ENCODE measurements at regions not wholly inside any gene's neighbourhood (a gene's known extent, or its start where the extent isn't known, plus 50 kb on each side); places are given as distances from the start of the nearest gene placed in this dataset.

GRCh38 chr3:157692468-157692867 is 189.3 kb upstream of the VEPH1 start:
- no peak overlapping the region for H3K4me3 ChIP-seq (ENCODE audit: extremely low read depth in 1 of 4, insufficient read depth in 2 of 4, low read depth in 3 of 4, low read length in 4 of 4)
- H3K18ac ChIP-seq (ENCODE audit: extremely low read depth, low read length), result no peak overlapping the region
- no peak overlapping the region for H3K4me2 ChIP-seq (ENCODE audit: insufficient read depth in 1 of 2, low read depth in 2 of 2, low read length in 2 of 2)
- H2BK12ac ChIP-seq (ENCODE audit: low read depth, low read length), result no peak overlapping the region
- H4K8ac ChIP-seq (ENCODE audit: extremely low read depth, insufficient read depth, low read length), result no peak overlapping the region
- H2BK15ac ChIP-seq (ENCODE audit: low read length), result no peak overlapping the region
- H3K23ac ChIP-seq (ENCODE audit: insufficient read length), result no peak overlapping the region
- H4K91ac ChIP-seq (replicated peaks; ENCODE audit: insufficient read length, low read length), result no peak overlapping the region
- DNase-seq (ENCODE audit: low read depth in 1 of 2, low spot score in 2 of 2), result no peak
- no peaks in the 10 kb centered on the region for H3K79me1 ChIP-seq (ENCODE audit: low read depth, low read length)
- POLR2A ChIA-PET (ENCODE audit: partially characterized antibody), result no interaction called here
- H4K20me1 ChIP-seq (replicated peaks in 1 of 2; ENCODE audit: control insufficient read depth in 1 of 2, insufficient read depth in 2 of 2, low read length in 2 of 2), result no peaks in the 10 kb centered on the region
- H2BK5ac ChIP-seq (ENCODE audit: low read depth, low read length), result no peak overlapping the region
- no peak overlapping the region for H2BK20ac ChIP-seq (ENCODE audit: low read length)
- H3K27ac ChIP-seq (ENCODE audit: low read depth, low read length), result no peak overlapping the region
- no peak overlapping the region for H4K5ac ChIP-seq (ENCODE audit: insufficient read length, low read depth, low read length)
- no peak overlapping the region for H3K9ac ChIP-seq (replicated peaks in 1 of 4; ENCODE audit: extremely low read depth in 1 of 4, low read depth in 3 of 4, low read length in 3 of 4)
- no peaks in the 10 kb centered on the region for H3K23me2 ChIP-seq (ENCODE audit: low read depth, low read length)
- no peaks in the 10 kb centered on the region for H3K9me3 ChIP-seq (ENCODE audit: insufficient read depth in 2 of 2, low read depth in 1 of 2, low read length in 1 of 2)
- no peaks in the 10 kb centered on the region for H3K79me2 ChIP-seq (ENCODE audit: control insufficient read depth in 1 of 2, insufficient read depth in 2 of 2, low read length in 2 of 2)
- WGBS, 2 experiments (ENCODE audit: extremely low coverage in 1 of 2, insufficient coverage in 1 of 2, insufficient read length in 1 of 2, insufficient replicate concordance in 2 of 2, low coverage in 1 of 2, low lambda C conversion rate in 2 of 2, missing lambda C conversion rate in 1 of 2), result 100% methylated on average over 1 of the region's 1 CpG; no CpG with 5 or more reads in 1 of the 2 experiments
- H3K36me3 ChIP-seq (ENCODE audit: control insufficient read depth in 2 of 4, insufficient read depth in 4 of 4, low read length in 3 of 4), result no peaks in the 10 kb centered on the region
- no peak overlapping the region for H2BK120ac ChIP-seq (replicated peaks; ENCODE audit: low read depth, low read length)
- CTCF ChIA-PET (ENCODE audit: partially characterized antibody), result no interaction called here
- H2AK5ac ChIP-seq (ENCODE audit: low read depth, low read length), result no peak overlapping the region
- no peak overlapping the region for H2AFZ ChIP-seq (ENCODE audit: low read length)
- no peak overlapping the region for H3K56ac ChIP-seq (replicated peaks; ENCODE audit: insufficient read length, low read depth, low read length)
- no peaks in the 10 kb centered on the region for H3K27me3 ChIP-seq (replicated peaks in 1 of 4; ENCODE audit: control insufficient read depth in 3 of 4, extremely low read depth in 1 of 4, insufficient read depth in 3 of 4, low read length in 3 of 4)
- no peak overlapping the region for H3K14ac ChIP-seq (ENCODE audit: insufficient read length)
- H3K4ac ChIP-seq (replicated peaks; ENCODE audit: insufficient read length, low read depth, low read length), result no peak overlapping the region
- no peak for FAIRE-seq
- H3K4me1 ChIP-seq (replicated peaks in 1 of 4; ENCODE audit: control insufficient read depth in 3 of 4, insufficient read depth in 4 of 4, low read length in 3 of 4), result no peaks in the 10 kb centered on the region
- TF ChIP-seq BCL11A (IDR thresholded peaks at IDR 0.05; ENCODE audit: low read depth in 2 of 2, low read length in 2 of 2) (no peak), SIRT6 (IDR thresholded peaks at IDR 0.05; ENCODE audit: low read length) (no peak), JUND (IDR thresholded peaks at IDR 0.05; ENCODE audit: low read length) (no peak), EZH2 (IDR thresholded peaks at IDR 0.05; ENCODE audit: low read depth, low read length, severe bottlenecking) (no peak), RAD21 (IDR thresholded peaks at IDR 0.05 in 1 of 2, conservative IDR thresholded peaks at IDR 0.05 in 1 of 2; ENCODE audit: low read depth in 2 of 2, low read length in 2 of 2) (no peak), MAFK (IDR thresholded peaks at IDR 0.05; ENCODE audit: low read depth, low read length) (no peak), MAX (IDR thresholded peaks at IDR 0.05) (no peak), POU5F1 (IDR thresholded peaks at IDR 0.05; ENCODE audit: low read depth, low read length) (no peak), SRF (IDR thresholded peaks at IDR 0.05; ENCODE audit: low read depth, low read length) (no peak), BRCA1 (IDR thresholded peaks at IDR 0.05; ENCODE audit: low read depth, low read length) (no peak), SIX5 (IDR thresholded peaks at IDR 0.05; ENCODE audit: low read depth, low read length) (no peak), KDM4A (IDR thresholded peaks at IDR 0.05; ENCODE audit: low read depth, low read length, severe bottlenecking) (no peak)
